Activated naive CD4-positive, alpha-beta T cell treated with anti-CD3 and anti-CD28 coated beads, Interleukin-2, amount 50 U/mL, for 16 hours (primary cell): ENCODE measurements at regions not wholly inside any gene's neighbourhood (a gene's known extent, or its start where the extent isn't known, plus 50 kb on each side); places are given as distances from the start of the nearest gene placed in this dataset.
"Not testable (repeated sequence)": the region's sequence is repeated elsewhere in the genome, so short reads cannot be mapped to it uniquely, and the experiment has no call there.

ENCODE experiments used
- DNase-seq: peaks from one replicate; pipeline ENCODE4 v3.0.0-alpha.2; 2020

DNA sequence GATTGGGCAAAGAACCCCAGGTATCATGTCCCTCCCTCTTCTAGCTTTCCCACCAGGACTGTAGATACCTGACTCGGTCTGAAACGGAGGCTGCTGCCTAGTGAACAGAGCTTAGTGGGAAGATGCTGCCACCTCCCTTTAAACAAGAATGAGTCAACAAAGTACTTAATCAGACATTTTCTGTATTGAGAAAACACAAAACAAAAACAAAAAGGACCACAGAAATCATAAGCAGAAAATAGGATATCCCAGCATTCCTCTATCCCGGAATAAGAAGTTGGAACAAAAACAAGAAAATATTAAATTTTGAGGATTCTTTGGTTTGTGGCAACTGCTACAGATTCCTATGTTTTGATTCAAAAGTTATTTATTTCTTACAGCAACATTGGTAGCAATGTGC lies 51.7 kb upstream of the COL8A1 start:
- no peak for DNase-seq

GRCh38 chr3:99579965-99580364 lies 58.4 kb upstream of the COL8A1 start:
- no peak for DNase-seq

- no peak for DNase-seq
These were observed 59.1 kb upstream of the COL8A1 start for GRCh38 chr3:99579246-99579645.

GRCh38 chr3:99578339-99578970 lies 59.9 kb upstream of the COL8A1 start:
- no peak for DNase-seq

GRCh38 chr3:99576904-99577559 lies 61.4 kb upstream of the COL8A1 start:
- DNase-seq: no peak

DNA sequence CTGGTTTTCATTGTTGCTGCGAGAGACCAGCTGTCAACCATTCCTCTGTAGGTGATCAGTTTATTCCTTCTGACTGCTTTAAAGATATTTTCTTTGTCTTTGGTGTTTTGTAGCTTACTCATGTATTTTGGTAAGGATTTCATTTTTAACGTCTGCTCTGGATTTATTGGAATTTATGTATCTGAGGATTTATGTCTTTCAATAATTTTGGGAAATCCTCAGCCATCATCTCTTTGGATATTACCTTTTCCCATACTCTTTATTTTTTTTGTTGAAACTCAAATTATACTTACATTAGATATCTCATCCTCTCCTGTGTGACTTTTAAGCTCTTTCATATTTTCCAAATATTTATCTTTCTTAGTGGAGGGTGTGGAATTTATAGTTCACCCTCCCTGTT lies 62.7 kb upstream of the COL8A1 start:
- DNase-seq: no peak

GRCh38 chr3:99570061-99570460 lies 68.3 kb upstream of the COL8A1 start:
- no peak for DNase-seq

DNA sequence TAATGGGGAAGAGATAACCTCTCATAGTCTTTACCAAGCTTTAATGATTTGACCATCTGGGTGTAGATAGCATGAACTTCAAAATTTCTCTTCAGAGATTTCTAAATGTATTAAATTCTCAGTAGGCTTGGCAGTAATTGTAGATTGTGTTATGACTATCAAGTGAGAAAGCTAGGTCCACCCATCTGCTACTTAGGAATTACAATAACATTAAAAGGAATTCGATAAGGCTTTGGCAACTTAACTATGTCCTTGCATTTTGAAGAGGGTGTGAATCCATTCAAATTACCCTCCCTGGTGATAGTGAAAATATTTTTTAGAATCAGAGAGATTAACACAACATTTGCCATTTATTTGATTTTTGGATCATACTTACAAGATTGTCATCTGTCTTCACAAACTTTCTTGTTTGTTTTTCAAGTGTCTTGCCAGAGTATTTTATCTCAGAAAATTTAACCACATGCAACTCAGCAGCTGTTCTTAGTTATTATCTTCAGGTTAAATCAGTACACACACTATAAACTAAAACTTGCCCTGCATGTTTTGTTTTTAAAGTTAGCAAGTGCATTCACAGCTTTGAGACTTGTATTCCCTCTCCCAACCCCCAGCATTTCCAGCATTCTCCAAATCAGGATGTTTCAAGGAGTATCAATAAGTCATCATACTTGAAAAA lies 69.6 kb upstream of the COL8A1 start:
- no peak for DNase-seq

- no peak for DNase-seq
These were observed 73.1 kb upstream of the COL8A1 start for GRCh38 chr3:99565331-99565730.

GRCh38 chr3:99562990-99563607 lies 75.3 kb upstream of the COL8A1 start:
- no peak for DNase-seq

- DNase-seq: no peak
These were observed 76.3 kb upstream of the COL8A1 start for GRCh38 chr3:99562138-99562537.

DNA sequence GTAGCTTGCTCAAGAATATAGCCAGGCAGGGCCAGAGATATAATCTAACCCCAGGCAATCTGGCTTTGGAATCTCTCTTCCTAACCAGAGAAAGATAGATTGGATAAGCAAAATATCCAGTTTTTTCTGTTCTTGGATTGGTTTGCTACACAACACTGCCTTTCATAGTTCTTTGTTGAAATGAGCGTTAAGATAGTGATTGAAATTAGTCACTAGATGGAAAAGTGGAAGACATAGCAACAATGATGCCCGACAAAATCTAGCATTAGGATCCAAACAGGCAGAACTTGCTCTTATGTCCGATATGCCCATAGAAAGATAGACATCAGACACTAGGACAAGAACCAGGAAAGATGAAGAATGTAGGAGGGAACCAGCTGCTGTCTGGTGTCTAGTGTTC lies 77.3 kb upstream of the COL8A1 start:
- DNase-seq: no peak

DNA sequence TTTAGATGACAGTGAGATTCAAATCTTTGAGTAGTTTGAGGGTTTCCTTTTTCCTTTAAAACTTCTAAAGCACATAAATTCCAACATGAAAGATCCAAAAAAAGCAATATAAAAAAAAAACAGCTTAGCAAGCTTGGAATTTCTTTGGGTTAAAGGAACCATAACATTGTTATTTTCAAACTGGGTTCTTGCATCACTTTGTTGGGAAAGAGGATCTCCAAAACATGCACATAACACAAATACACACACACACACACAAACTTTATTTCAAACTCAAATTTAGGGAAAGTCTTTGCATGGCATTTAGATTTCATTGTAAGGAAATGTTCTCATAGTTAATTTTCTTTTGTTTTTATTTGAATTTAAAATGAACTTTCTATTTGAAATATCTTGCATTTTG lies 79.2 kb upstream of the COL8A1 start:
- no peak for DNase-seq

GRCh38 chr3:99555885-99556284 lies 82.5 kb upstream of the COL8A1 start:
- DNase-seq: not testable (repeated sequence)

DNA sequence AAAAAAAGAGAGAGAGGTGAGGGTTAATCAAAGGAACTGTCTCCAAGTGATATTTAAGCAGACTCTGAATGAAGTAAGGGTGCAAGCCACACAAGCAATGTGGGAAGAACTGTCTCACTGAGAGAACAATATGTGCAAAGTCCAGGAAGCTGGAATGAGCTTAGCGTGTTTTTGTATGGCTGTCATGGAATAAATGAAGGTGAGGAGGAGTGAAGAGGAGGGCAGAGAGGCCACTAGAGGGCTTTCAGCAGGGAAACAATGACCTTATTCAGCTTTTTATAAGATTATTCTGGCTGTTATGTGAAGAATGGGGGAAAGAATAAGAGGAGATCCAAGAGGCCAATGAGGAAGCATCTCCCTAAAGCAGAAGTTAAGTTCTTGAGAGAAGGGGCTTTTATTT lies 86.9 kb upstream of the COL8A1 start:
- no peak for DNase-seq

DNA sequence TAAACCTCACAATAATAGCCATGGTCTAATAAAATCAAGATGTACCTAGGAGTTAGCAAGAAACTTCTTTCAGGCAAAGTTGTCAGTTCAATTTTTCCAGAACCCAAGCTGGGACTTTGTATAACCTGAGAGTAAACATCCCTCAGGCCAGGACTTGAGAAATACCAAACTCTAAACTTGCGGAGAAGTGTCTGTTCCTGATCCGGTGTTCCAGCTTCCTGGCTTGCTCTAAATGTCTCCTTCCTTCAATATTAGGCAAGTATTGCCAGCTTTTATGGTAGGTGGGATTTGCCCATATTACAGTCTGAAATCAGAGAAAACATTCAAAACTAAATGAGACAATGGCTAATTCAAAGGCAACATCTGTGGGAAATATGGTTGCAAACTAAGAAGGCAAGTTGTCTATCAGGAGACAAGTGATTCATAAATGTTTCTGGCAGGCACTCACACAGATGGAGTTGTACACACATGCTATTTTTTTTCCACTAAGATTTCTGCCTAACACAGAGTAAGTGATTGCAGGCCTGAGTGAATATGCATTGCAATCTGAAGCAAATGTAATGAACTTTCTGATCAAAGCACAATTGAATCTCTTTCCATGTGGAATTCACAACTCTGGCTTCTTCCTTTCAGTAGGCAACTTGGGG lies 88.3 kb upstream of the COL8A1 start:
- DNase-seq: no peak

DNA sequence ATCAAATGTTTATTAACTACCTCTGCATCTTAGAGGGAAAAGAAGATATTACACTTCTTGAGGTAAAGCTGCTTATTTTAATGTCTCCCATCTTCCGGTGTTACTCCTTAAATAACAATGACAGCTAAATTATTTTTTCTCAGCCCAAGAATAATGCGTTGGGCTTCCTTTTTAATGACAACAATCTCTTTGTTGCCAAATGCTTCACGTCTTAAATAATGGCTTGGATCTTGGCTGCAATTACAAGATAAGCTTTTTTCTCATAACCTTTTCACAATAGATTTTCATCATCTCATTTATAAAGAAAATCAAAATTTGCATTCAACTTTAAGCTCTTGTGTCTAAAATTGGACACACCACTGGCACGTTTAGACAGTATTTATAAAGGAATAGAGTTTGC lies 89.2 kb upstream of the COL8A1 start:
- no peak for DNase-seq

DNA sequence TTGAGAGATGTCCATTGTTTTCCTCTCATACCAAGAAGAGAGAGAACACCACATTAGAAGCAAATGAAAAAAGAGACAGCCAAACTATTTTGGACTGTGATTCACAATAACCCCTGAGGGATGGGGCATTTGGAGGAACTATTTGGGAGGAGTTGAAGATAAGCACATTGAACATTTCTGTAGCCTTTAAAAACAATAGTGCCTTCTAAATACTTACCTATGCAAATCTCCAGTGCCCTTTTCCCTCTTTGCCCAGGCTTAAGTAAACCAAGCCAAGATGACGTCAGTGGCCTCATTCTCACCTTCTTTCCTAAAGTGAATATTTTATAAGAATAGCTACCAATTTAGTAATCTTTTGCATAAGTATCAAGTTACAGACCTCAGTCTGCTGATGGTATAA lies 89.7 kb upstream of the COL8A1 start:
- DNase-seq: no peak

DNA sequence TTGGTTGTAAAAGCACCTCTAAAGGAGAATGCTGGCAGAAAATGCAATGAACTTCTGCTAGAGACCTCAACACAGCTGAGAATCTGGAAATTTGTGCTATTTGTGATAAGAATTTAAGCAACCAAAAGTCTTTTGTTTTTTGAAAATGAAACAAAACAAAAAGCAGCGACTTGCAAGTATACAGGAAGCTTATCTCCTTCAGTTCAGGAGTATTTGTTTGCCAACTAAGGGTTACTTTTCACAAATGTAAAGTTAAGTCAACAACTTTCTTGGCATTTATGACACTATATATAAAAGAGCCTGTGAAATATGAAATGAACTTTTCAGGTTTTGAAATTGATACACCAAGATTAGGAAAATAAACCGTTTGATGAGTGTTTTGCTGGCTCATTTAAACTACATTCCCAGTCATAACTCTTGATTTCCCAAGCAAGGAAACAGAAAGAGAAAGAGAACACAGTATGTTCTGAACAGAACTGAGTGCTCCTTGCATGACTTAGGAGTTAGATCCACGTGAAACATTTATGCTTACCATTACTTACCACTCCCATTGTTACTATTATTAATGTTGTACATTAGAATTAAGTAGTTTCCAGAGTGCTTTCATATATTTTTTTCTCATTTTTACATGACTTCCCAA lies 92.3 kb upstream of the COL8A1 start:
- no peak for DNase-seq

DNA sequence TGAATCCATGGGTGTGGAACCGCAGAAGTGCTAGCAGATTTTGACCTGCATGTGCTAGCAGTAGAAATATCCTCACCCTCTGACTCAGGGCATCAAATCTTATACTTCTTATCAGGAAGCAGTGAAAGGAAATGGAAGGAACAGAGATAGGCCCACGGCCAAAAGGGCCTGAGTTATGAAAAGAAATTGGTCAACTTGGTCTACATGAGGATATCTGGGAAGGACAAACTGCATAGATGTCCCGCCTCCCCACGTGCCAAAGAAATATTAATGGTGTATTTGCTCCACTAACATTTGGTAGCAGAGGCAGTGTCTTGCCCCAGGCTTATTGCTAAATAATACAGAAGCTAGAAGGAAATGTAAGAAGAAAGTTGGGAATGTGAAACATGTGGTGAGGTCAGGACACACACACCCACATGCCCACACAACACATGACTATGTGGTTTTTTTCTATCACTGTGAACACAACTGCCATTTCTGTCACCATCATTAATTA lies 93.6 kb upstream of the COL8A1 start:
- no peak for DNase-seq

DNA sequence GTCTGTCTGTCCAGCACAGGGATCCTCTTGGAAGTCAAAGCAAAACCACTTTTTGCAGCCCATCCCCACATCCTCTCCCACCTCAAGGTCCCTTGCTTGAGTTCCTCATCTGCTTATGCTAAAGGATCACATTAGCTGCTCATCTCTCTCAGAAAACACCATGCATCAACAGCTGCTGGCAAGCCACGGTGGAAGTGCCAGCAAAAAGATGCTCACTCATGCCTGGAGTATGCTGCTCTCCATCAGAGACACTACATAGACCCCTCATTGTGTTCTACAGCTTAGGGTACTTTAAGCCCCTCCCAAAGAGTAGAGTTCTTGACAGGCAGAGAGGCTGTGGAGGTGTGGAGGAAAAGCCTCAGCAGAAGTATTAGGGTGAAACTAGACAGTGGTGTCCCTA lies 94.6 kb upstream of the COL8A1 start:
- no peak for DNase-seq

- DNase-seq: no peak
These were observed 95.5 kb upstream of the COL8A1 start for GRCh38 chr3:99542767-99543518.
